ENCODE measurements at regions not wholly inside any gene's neighbourhood (a gene's known extent, or its start where the extent isn't known, plus 50 kb on each side); places are given as distances from the start of the nearest gene placed in this dataset.

GRCh38 chr5:142259758-142260157 lies 65.1 kb downstream of the SPRY4 start:
- no peak for TF ChIP-seq POLR2A (IDR thresholded peaks at IDR 0.05)
- TF ChIP-seq EP300 (IDR thresholded peaks at IDR 0.05), result no peak
